Esophagus muscularis mucosa (tissue), 4 donors: ENCODE measurements at regions not wholly inside any gene's neighbourhood (a gene's known extent, or its start where the extent isn't known, plus 50 kb on each side); places are given as distances from the start of the nearest gene placed in this dataset.

Experiments
- DNase-seq: peaks from one replicate; pipeline ENCODE4 v3.0.0-alpha.2; 2017; ENCODE audit errors: extremely low spot score
- H3K27ac ChIP-seq, 4 donors: fragments of 200-600 bp; sonication (generic); replicated peaks in 1 of 4; 1 replicate in 3 of 4; 2 replicates in 1 of 4; pipeline ENCODE4 v1.5.1; 2016 to 2019; ENCODE audit warnings: mild to moderate bottlenecking in 1 of 4
- H3K27me3 ChIP-seq, 4 donors: fragments of 200-600 bp; sonication (generic); one replicate each; pipeline versions ENCODE4 v1.5.1 to v1.6.0; 2016 to 2019
- H3K36me3 ChIP-seq, 4 donors: fragments of 200-600 bp; sonication (generic); one replicate each; pipeline ENCODE4 v1.5.1; 2016 to 2019
- H3K4me1 ChIP-seq, 4 donors: fragments of 200-600 bp; sonication (generic); one replicate each; pipeline ENCODE4 v1.5.1; 2016 to 2019
- H3K4me3 ChIP-seq, 4 donors: fragments of 200-600 bp; sonication (generic); 1 replicate in 2 of 4; 2 replicates in 2 of 4; pipeline ENCODE4 v1.5.1; 2016 to 2019; ENCODE audit warnings: mild to moderate bottlenecking in 4 of 4, moderate library complexity in 1 of 4
- H3K9me3 ChIP-seq, 4 donors: fragments of 200-600 bp; sonication (generic); 1 replicate in 3 of 4; 2 replicates in 1 of 4; pipeline ENCODE4 v1.5.1; 2016 to 2019
- EP300 ChIP-seq: sonication (generic); formaldehyde crosslinking; IDR thresholded peaks from one replicate; pipeline ENCODE4 v1.6.1; 2017; ENCODE audit warnings: antibody characterized with exemption
- POLR2A ChIP-seq: fragments of 450-650 bp; IDR thresholded peaks from one replicate; pipeline ENCODE4 v1.6.1; 2017; ENCODE audit warnings: antibody characterized with exemption, moderate library complexity, mild to moderate bottlenecking, low read depth
- POLR2AphosphoS5 ChIP-seq, 2 donors: sonication (generic); formaldehyde crosslinking; IDR thresholded peaks; one replicate each; pipeline ENCODE4 v1.6.1; 2017; ENCODE audit warnings: antibody characterized with exemption in 2 of 2
- WGBS: methylation state at CpG from one replicate; pipeline ENCODE4 v1.1.5; 2018; 5-methylcytosine and 5-hydroxymethylcytosine counted together
- intact Hi-C: fragments of 100-400 bp; cut with DNase I; formaldehyde crosslinking; loops from one replicate; pipeline ENCODE4 v1.15.1; 2023
- TF ChIP-seq, protein P1 (sequence below), 3 experiments: fragments of 200-600 bp in 2 of 3; fragments of 450-650 bp in 1 of 3; sonication (generic) in 2 of 3; IDR thresholded peaks; one replicate each; pipeline ENCODE4 v1.5.1; 2017 to 2019; ENCODE audit warnings: antibody characterized with exemption in 3 of 3, mild to moderate bottlenecking in 2 of 3, moderate library complexity in 1 of 3

GRCh38 chr2:19471491-19471890 lies 113.1 kb upstream of the OSR1 start:
- WGBS: 87% methylated on average over 4 of the region's 4 CpGs
- peaks cover 0 to 9% (median 7%) of the 10 kb centered on the region in 4 donors for H3K4me1 ChIP-seq
- TF ChIP-seq, protein P1, sequence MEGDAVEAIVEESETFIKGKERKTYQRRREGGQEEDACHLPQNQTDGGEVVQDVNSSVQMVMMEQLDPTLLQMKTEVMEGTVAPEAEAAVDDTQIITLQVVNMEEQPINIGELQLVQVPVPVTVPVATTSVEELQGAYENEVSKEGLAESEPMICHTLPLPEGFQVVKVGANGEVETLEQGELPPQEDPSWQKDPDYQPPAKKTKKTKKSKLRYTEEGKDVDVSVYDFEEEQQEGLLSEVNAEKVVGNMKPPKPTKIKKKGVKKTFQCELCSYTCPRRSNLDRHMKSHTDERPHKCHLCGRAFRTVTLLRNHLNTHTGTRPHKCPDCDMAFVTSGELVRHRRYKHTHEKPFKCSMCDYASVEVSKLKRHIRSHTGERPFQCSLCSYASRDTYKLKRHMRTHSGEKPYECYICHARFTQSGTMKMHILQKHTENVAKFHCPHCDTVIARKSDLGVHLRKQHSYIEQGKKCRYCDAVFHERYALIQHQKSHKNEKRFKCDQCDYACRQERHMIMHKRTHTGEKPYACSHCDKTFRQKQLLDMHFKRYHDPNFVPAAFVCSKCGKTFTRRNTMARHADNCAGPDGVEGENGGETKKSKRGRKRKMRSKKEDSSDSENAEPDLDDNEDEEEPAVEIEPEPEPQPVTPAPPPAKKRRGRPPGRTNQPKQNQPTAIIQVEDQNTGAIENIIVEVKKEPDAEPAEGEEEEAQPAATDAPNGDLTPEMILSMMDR (IDR thresholded peaks at IDR 0.05): no peak
- no peak for TF ChIP-seq POLR2AphosphoS5 (IDR thresholded peaks at IDR 0.05)
- TF ChIP-seq EP300: no peak
- TF ChIP-seq POLR2A: no peak
- H3K27me3 ChIP-seq: no peaks in the 10 kb centered on the region
- intact Hi-C loops: no loop called here
- no peaks in the 10 kb centered on the region for H3K9me3 ChIP-seq
- no peaks in the 10 kb centered on the region for H3K36me3 ChIP-seq
- H3K27ac ChIP-seq: no peak overlapping the region
- DNase-seq: no peak
- H3K4me3 ChIP-seq: no peak overlapping the region

DNA sequence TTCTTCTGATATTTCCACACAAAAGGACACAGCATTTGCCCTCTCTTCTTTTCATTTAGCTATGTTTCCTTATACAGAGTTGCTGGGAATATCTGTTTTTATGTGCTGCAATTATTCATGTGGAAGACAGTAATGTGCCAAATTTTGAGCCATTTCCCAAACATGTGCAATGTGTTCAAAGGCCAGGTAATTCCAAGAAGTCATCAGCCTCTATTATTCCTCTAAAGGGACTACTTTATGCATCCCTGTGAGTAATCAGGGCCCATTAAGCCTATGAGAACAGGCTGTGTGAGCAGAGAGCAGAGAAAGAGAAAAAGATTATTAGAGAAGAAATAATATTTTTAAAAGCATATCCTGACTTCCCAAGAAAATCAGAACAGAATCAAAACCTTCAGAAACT lies 107.6 kb upstream of the OSR1 start:
- Histone ChIP-seq H3K4me1 (peaks cover 0 to 8% (median 3%) of the 10 kb centered on the region in 4 donors), H3K4me3 (no peak overlapping the region), H3K36me3 (no peaks in the 10 kb centered on the region), H3K27me3 (no peaks in the 10 kb centered on the region), H3K9me3 (peaks cover 0 to 3% (median 0%) of the 10 kb centered on the region in 4 donors), H3K27ac (no peak overlapping the region)
- TF ChIP-seq, protein P1 (IDR thresholded peaks at IDR 0.05): no peak
- TF ChIP-seq POLR2AphosphoS5 (IDR thresholded peaks at IDR 0.05) (no peak), POLR2A (no peak), EP300 (no peak)
- no peak for DNase-seq
- intact Hi-C loops: no loop called here

DNA sequence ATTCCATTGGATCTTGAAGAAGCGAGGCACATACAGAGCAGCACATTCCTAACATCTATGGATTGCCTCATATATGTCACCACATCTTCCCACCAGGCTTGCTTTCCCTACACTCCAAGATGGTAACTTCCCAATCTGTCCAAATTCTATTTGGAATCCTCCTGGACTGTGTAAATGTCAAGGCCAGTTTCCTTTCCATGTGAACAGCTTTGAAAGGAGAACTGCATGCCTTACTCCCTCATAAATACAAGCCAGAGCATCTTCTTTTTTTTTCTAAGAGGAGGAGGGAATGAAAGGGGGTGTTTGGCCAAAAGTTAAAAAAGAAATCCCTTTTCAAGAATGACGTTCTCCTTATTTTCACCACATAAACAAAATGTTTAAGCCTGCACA lies 103.8 kb upstream of the OSR1 start:
- Histone ChIP-seq H3K27me3 (no peaks in the 10 kb centered on the region), H3K4me3 (no peak overlapping the region), H3K27ac (no peak overlapping the region), H3K36me3 (no peaks in the 10 kb centered on the region), H3K9me3 (peaks cover 0 to 3% (median 0%) of the 10 kb centered on the region in 4 donors), H3K4me1 (peaks cover 0 to 11% (median 3%) of the 10 kb centered on the region in 4 donors)
- 63% methylated on average over 2 of the region's 2 CpGs for WGBS
- intact Hi-C loops: no loop called here
- DNase-seq: no peak
- TF ChIP-seq POLR2AphosphoS5 (IDR thresholded peaks at IDR 0.05) (no peak), POLR2A (no peak), EP300 (no peak)
- TF ChIP-seq, protein P1 (IDR thresholded peaks at IDR 0.05): no peak

- intact Hi-C loops: no loop called here
- TF ChIP-seq POLR2AphosphoS5 (IDR thresholded peaks at IDR 0.05) (no peak), POLR2A (no peak), EP300 (no peak)
- TF ChIP-seq, protein P1 (IDR thresholded peaks at IDR 0.05): no peak
- Histone ChIP-seq H3K9me3 (peaks cover 0 to 3% (median 0%) of the 10 kb centered on the region in 4 donors), H3K4me1 (peaks cover 0 to 11% (median 3%) of the 10 kb centered on the region in 4 donors), H3K27me3 (no peaks in the 10 kb centered on the region), H3K27ac (no peak overlapping the region), H3K36me3 (no peaks in the 10 kb centered on the region), H3K4me3 (no peak overlapping the region)
- DNase-seq: no peak
- 57% methylated on average over 5 of the region's 5 CpGs for WGBS
Observed at GRCh38 chr2:19461504-19462255, 103.3 kb upstream of the OSR1 start.
